ENCODE measurements at regions not wholly inside any gene's neighbourhood (a gene's known extent, or its start where the extent isn't known, plus 50 kb on each side); places are given as distances from the start of the nearest gene placed in this dataset.

- TF ChIP-seq EZH2 (IDR thresholded peaks at IDR 0.05; ENCODE audit: low read length, missing control alignments) (no peak), CTCF (conservative IDR thresholded peaks at IDR 0.05 in 1 of 2, IDR thresholded peaks at IDR 0.05 in 1 of 2; ENCODE audit: low read depth in 1 of 2, low read length in 2 of 2) (no peak)
Measured at GRCh38 chr2:123777116-123777515, 248.0 kb upstream of the CNTNAP5 start.
